T-cell (primary cell): ENCODE measurements at regions not wholly inside any gene's neighbourhood (a gene's known extent, or its start where the extent isn't known, plus 50 kb on each side); places are given as distances from the start of the nearest gene placed in this dataset.

Experiments
- ATAC-seq, 4 experiments: fragments of 200-7000 bp in 3 of 4; fragments of 150-1000 bp in 1 of 4; cut with Tn5 transposase; replicated peaks in 1 of 4; 1 replicate in 3 of 4; 2 replicates in 1 of 4; pipeline ENCODE4 v1.10.0; 2021; ENCODE audit warnings: moderate library complexity in 3 of 4, mild to moderate bottlenecking in 2 of 4, moderate number of reproducible peaks in 1 of 4
- CTCF ChIA-PET, 2 donors: fragments of 300-600 bp; sonication (Branson Sonifier 250); formaldehyde crosslinking; loops; one replicate each; lab custom pipeline; 2022; ENCODE audit warnings: antibody characterized with exemption in 2 of 2; lab: Charles Lee
- POLR2A ChIA-PET, 2 donors: fragments of 300-600 bp; sonication (Branson Sonifier 250); formaldehyde crosslinking; loops; one replicate each; lab custom pipeline; 2022; ENCODE audit warnings: antibody characterized with exemption in 2 of 2; lab: Charles Lee
- DNase-seq, 35 experiments: peaks; one replicate each; pipeline versions ENCODE4 v3.0.0 to v3.0.0-alpha.2; 2013 to 2023
- H3K27ac ChIP-seq: one replicate; pipeline ENCODE4 v1.5.1; 2013; ENCODE audit warnings: low read length
- H3K27me3 ChIP-seq, 2 experiments: replicated peaks in 1 of 2; 1 replicate in 1 of 2; 2 replicates in 1 of 2; pipeline versions ENCODE4 v1.6.1 to v1.7.0; 2013; ENCODE audit warnings: low read length in 1 of 2, mixed read lengths in 1 of 2; ENCODE audit not compliant: control insufficient read depth in 2 of 2, insufficient read depth in 2 of 2; ENCODE audit errors: extremely low read depth in 1 of 2
- H3K36me3 ChIP-seq, 2 donors: 1 replicate in 1 of 2; 2 replicates in 1 of 2; pipeline versions ENCODE4 v1.6.1 to v1.7.0; 2013; ENCODE audit warnings: low read length in 1 of 2; ENCODE audit not compliant: control insufficient read depth in 2 of 2, insufficient read depth in 1 of 2; ENCODE audit errors: extremely low read depth in 1 of 2
- H3K4me1 ChIP-seq, 2 experiments: 1 replicate in 1 of 2; 2 replicates in 1 of 2; pipeline versions ENCODE4 v1.6.1 to v1.7.0; 2013; ENCODE audit warnings: low read length in 2 of 2, mixed read lengths in 1 of 2; ENCODE audit not compliant: insufficient read depth in 2 of 2, control insufficient read depth in 1 of 2; ENCODE audit errors: extremely low read depth in 1 of 2
- H3K4me3 ChIP-seq, 2 donors: 1 replicate in 1 of 2; 2 replicates in 1 of 2; pipeline versions ENCODE4 v1.5.1 to v1.7.0; 2013; ENCODE audit warnings: mild to moderate bottlenecking in 2 of 2, low read length in 1 of 2, moderate library complexity in 1 of 2; ENCODE audit not compliant: control insufficient read depth in 1 of 2; ENCODE audit errors: extremely low read depth in 1 of 2
- H3K9me3 ChIP-seq: 2 replicates; pipeline ENCODE4 v1.7.0; 2013
- H3K27ac Mint-ChIP-seq, 2 donors: one replicate each; pipeline ENCODE4 v1.8.0; 2020 to 2021; ENCODE audit warnings: mild to moderate bottlenecking in 2 of 2, mixed read lengths in 2 of 2
- H3K27me3 Mint-ChIP-seq, 2 donors: one replicate each; pipeline ENCODE4 v1.8.0; 2021 to 2022; ENCODE audit warnings: mixed read lengths in 2 of 2
- H3K36me3 Mint-ChIP-seq: one replicate; pipeline ENCODE4 v1.8.0; 2021; ENCODE audit warnings: mixed read lengths
- H3K4me1 Mint-ChIP-seq, 3 donors: one replicate each; pipeline ENCODE4 v1.8.0; 2020 to 2022; ENCODE audit warnings: mixed read lengths in 3 of 3, mild to moderate bottlenecking in 1 of 3
- H3K4me3 Mint-ChIP-seq, 3 donors: one replicate each; pipeline ENCODE4 v1.8.0; 2020 to 2022; ENCODE audit warnings: mild to moderate bottlenecking in 3 of 3, mixed read lengths in 3 of 3, moderate library complexity in 3 of 3
- H3K9me3 Mint-ChIP-seq, 3 donors: one replicate each; pipeline ENCODE4 v1.8.0; 2020 to 2022; ENCODE audit warnings: mixed read lengths in 3 of 3
- WGBS: methylation state at CpG from one replicate; pipeline ENCODE4 v1.1.5; 2013; ENCODE audit warnings: missing lambda C conversion rate; ENCODE audit not compliant: insufficient coverage; 5-methylcytosine and 5-hydroxymethylcytosine counted together

GRCh38 chr4:161206528-161207080 lies 957.2 kb downstream of the FSTL5 start:
- Histone ChIP-seq H3K36me3 (no peaks in the 10 kb centered on the region), H3K4me1 (no peaks in the 10 kb centered on the region), H3K9me3 (no peaks in the 10 kb centered on the region), H3K4me3 (no peak overlapping the region), H3K27me3 (no peaks in the 10 kb centered on the region), H3K27ac (no peak overlapping the region)
- no peaks in the 10 kb centered on the region for H3K36me3 Mint-ChIP-seq
- H3K27ac Mint-ChIP-seq = no peak overlapping the region
- ATAC-seq (no peak), DNase-seq (no peak)
- ChIA-PET POLR2A (no interaction called here), CTCF (no interaction called here)
- no peaks in the 10 kb centered on the region for H3K27me3 Mint-ChIP-seq
- WGBS = 33% methylated on average over 1 of the region's 2 CpGs
- H3K9me3 Mint-ChIP-seq = peaks cover 7 to 27% (median 16%) of the 10 kb centered on the region in 3 donors
- no peaks in the 10 kb centered on the region for H3K4me1 Mint-ChIP-seq
- no peak overlapping the region for H3K4me3 Mint-ChIP-seq

GRCh38 chr4:161203865-161204264 lies 959.9 kb downstream of the FSTL5 start:
- Mint-ChIP-seq H3K27me3 (no peaks in the 10 kb centered on the region), H3K27ac (no peak overlapping the region), H3K4me3 (no peak overlapping the region), H3K9me3 (peaks cover 7 to 23% (median 15%) of the 10 kb centered on the region in 3 donors), H3K36me3 (no peaks in the 10 kb centered on the region), H3K4me1 (no peaks in the 10 kb centered on the region)
- H3K9me3 ChIP-seq = no peaks in the 10 kb centered on the region
- CTCF ChIA-PET = no interaction called here
- H3K27ac ChIP-seq = no peak overlapping the region
- no peaks in the 10 kb centered on the region for H3K4me1 ChIP-seq
- H3K27me3 ChIP-seq = no peaks in the 10 kb centered on the region
- POLR2A ChIA-PET = no interaction called here
- WGBS = 60% methylated on average over 1 of the region's 3 CpGs
- no peak overlapping the region for H3K4me3 ChIP-seq
- DNase-seq = no peak
- ATAC-seq = no peak
- no peaks in the 10 kb centered on the region for H3K36me3 ChIP-seq

- H3K4me3 Mint-ChIP-seq = no peak overlapping the region
- no peak overlapping the region for H3K27ac Mint-ChIP-seq
- peaks cover 4 to 20% (median 15%) of the 10 kb centered on the region in 3 donors for H3K9me3 Mint-ChIP-seq
- POLR2A ChIA-PET = no interaction called here
- H3K27ac ChIP-seq = no peak overlapping the region
- no peak overlapping the region for H3K4me3 ChIP-seq
- ATAC-seq (no peak), DNase-seq (no peak)
- no peaks in the 10 kb centered on the region for H3K36me3 ChIP-seq
- H3K36me3 Mint-ChIP-seq = no peaks in the 10 kb centered on the region
- no peaks in the 10 kb centered on the region for H3K4me1 Mint-ChIP-seq
- H3K9me3 ChIP-seq = no peaks in the 10 kb centered on the region
- WGBS = 75% methylated on average over 2 of the region's 2 CpGs
- CTCF ChIA-PET = no interaction called here
- no peaks in the 10 kb centered on the region for H3K27me3 Mint-ChIP-seq
- H3K27me3 ChIP-seq = no peaks in the 10 kb centered on the region
- H3K4me1 ChIP-seq = no peaks in the 10 kb centered on the region
Observed at GRCh38 chr4:161197912-161198311, 965.9 kb downstream of the FSTL5 start.

GRCh38 chr4:161197474-161197873 lies 966.3 kb downstream of the FSTL5 start:
- Mint-ChIP-seq H3K27ac (no peak overlapping the region), H3K36me3 (no peaks in the 10 kb centered on the region), H3K27me3 (no peaks in the 10 kb centered on the region), H3K4me1 (no peaks in the 10 kb centered on the region), H3K9me3 (peaks cover 4 to 19% (median 12%) of the 10 kb centered on the region in 3 donors), H3K4me3 (no peak overlapping the region)
- H3K9me3 ChIP-seq = no peaks in the 10 kb centered on the region
- H3K4me1 ChIP-seq = no peaks in the 10 kb centered on the region
- no peak overlapping the region for H3K4me3 ChIP-seq
- ATAC-seq (no peak), DNase-seq (no peak)
- H3K27ac ChIP-seq = no peak overlapping the region
- POLR2A ChIA-PET = no interaction called here
- CTCF ChIA-PET = no interaction called here
- H3K27me3 ChIP-seq = no peaks in the 10 kb centered on the region
- no peaks in the 10 kb centered on the region for H3K36me3 ChIP-seq
- 50% methylated on average over 1 of the region's 4 CpGs for WGBS

GRCh38 chr4:161189286-161190134 lies 974.3 kb downstream of the FSTL5 start:
- ATAC-seq = no peak
- CTCF ChIA-PET = no interaction called here
- WGBS = no CpG with 5 or more reads among the region's 4 CpGs

GRCh38 chr4:161188578-161188977 lies 975.2 kb downstream of the FSTL5 start:
- Mint-ChIP-seq H3K36me3 (no peaks in the 10 kb centered on the region), H3K4me1 (no peaks in the 10 kb centered on the region), H3K27ac (no peak overlapping the region), H3K27me3 (no peaks in the 10 kb centered on the region), H3K9me3 (peaks cover 7 to 12% (median 11%) of the 10 kb centered on the region in 3 donors), H3K4me3 (no peak overlapping the region)
- Histone ChIP-seq H3K36me3 (no peaks in the 10 kb centered on the region), H3K4me1 (no peaks in the 10 kb centered on the region), H3K4me3 (no peak overlapping the region), H3K27me3 (no peaks in the 10 kb centered on the region), H3K9me3 (no peaks in the 10 kb centered on the region), H3K27ac (no peak overlapping the region)
- WGBS = 89% methylated on average over 5 of the region's 6 CpGs
- ATAC-seq (no peak), DNase-seq (no peak)
- POLR2A ChIA-PET = interaction anchor here (0.6 kb wide), 2 partner anchors 17 to 1652 kb away, joined by 3 read pairs; no protein-coding TSS in a partner anchor
- CTCF ChIA-PET = no interaction called here

More at GRCh38 chr4:161189286-161190134, 974.3 kb downstream of the FSTL5 start:
- Histone ChIP-seq H3K27me3 (no peaks in the 10 kb centered on the region), H3K27ac (no peak overlapping the region), H3K9me3 (no peaks in the 10 kb centered on the region), H3K4me1 (no peaks in the 10 kb centered on the region), H3K4me3 (no peak overlapping the region), H3K36me3 (no peaks in the 10 kb centered on the region)
- Mint-ChIP-seq H3K9me3 (peaks cover 7 to 14% (median 12%) of the 10 kb centered on the region in 3 donors), H3K4me1 (no peaks in the 10 kb centered on the region), H3K36me3 (no peaks in the 10 kb centered on the region), H3K27me3 (no peaks in the 10 kb centered on the region), H3K27ac (no peak overlapping the region), H3K4me3 (no peak overlapping the region)
- POLR2A ChIA-PET = no interaction called here
- no peak for DNase-seq
